Stomach (tissue), 4 donors: ENCODE measurements at regions not wholly inside any gene's neighbourhood (a gene's known extent, or its start where the extent isn't known, plus 50 kb on each side); places are given as distances from the start of the nearest gene placed in this dataset.

Source experiments
- CTCF ChIP-seq, 7 experiments: fragments of 450-650 bp in 4 of 7; fragments of 200-600 bp in 3 of 7; sonication (generic) in 3 of 7; IDR thresholded peaks; one replicate each; pipeline ENCODE4 v1.5.1; 2016 to 2019; ENCODE audit warnings: antibody characterized with exemption in 7 of 7, control low read depth in 2 of 7, mild to moderate bottlenecking in 1 of 7
- POLR2A ChIP-seq, 4 donors: fragments of 450-650 bp; IDR thresholded peaks; one replicate each; pipeline ENCODE4 v1.6.1; 2016; ENCODE audit warnings: antibody characterized with exemption in 4 of 4, control low read depth in 2 of 4, mild to moderate bottlenecking in 1 of 4, moderate library complexity in 1 of 4
- POLR2AphosphoS5 ChIP-seq, 3 donors: sonication (generic); formaldehyde crosslinking; IDR thresholded peaks; one replicate each; pipeline ENCODE4 v1.6.1; 2016; ENCODE audit warnings: antibody characterized with exemption in 3 of 3

GRCh38 chr2:129609224-129609623, 370.2 kb upstream of the RAB6C start:
- TF ChIP-seq CTCF (IDR thresholded peaks at IDR 0.05): no peak
- no peak for TF ChIP-seq POLR2A (IDR thresholded peaks at IDR 0.05)
- TF ChIP-seq POLR2AphosphoS5 (IDR thresholded peaks at IDR 0.05): no peak
